ENCODE measurements at regions not wholly inside any gene's neighbourhood (a gene's known extent, or its start where the extent isn't known, plus 50 kb on each side); places are given as distances from the start of the nearest gene placed in this dataset.

DNA sequence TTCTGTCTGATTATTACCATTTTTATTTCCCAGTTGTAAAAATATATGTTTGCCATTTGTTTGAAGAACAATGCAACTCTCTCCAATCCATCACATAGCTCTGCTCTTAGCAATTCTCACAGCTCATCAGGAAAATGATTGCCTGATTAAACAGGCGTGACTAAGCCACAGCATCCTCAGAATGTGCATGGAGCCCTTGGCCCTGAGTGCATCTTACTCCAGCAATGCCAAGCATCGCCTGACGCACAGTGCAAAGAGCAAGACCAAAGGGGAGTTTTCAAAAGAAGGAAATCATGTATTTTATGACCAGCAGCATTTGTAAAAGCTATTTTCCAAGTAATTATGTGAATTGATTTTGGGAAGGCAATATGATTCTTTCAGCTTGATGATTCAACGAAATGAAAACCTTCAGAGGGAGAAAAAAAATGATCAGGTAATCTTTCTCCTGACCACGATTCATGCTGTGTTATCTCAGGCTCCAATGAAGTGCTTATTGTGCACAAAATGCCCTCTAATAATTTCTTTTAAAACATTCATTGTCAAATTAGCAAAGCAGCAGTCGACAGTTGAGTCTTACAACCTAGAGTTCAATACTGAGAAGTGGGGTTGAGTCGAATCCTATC, 138.0 kb upstream of the FAM9B start:
- TF ChIP-seq CTCF (conservative IDR thresholded peaks at IDR 0.05; ENCODE audit: low read length) (no peak), EZH2phosphoT487 (IDR thresholded peaks at IDR 0.05; ENCODE audit: borderline replicate concordance) (no peak)
